Cardiac muscle cell (in vitro differentiated cells and primary cell): ENCODE measurements at regions not wholly inside any gene's neighbourhood (a gene's known extent, or its start where the extent isn't known, plus 50 kb on each side); places are given as distances from the start of the nearest gene placed in this dataset.
A peak's percentile ranks its signal among the peaks of the same experiment; 100 is the strongest.

Source experiments
- DNase-seq, 2 donors: peaks; one replicate each; pipeline versions ENCODE4 v3.0.0 to v3.0.0-alpha.2; 2010 to 2017; ENCODE audit warnings: low read depth in 1 of 2, low spot score in 1 of 2
- H3K27ac ChIP-seq: fragments of 200-600 bp; sonication (generic); 2 replicates; pipeline ENCODE4 v1.5.1; 2016
- H3K27me3 ChIP-seq: fragments of 200-600 bp; sonication (generic); 2 replicates; pipeline ENCODE4 v1.6.0; 2016; ENCODE audit warnings: control low read depth
- H3K36me3 ChIP-seq: fragments of 200-600 bp; sonication (generic); 2 replicates; pipeline ENCODE4 v1.5.1; 2016; ENCODE audit warnings: control low read depth
- H3K4me1 ChIP-seq: fragments of 200-600 bp; sonication (generic); 2 replicates; pipeline ENCODE4 v1.8.1; 2017; ENCODE audit warnings: low read depth, mild to moderate bottlenecking, mixed run types
- H3K4me3 ChIP-seq: fragments of 200-600 bp; sonication (generic); 2 replicates; pipeline ENCODE4 v1.5.1; 2016; ENCODE audit warnings: mild to moderate bottlenecking
- H3K9me3 ChIP-seq: fragments of 200-600 bp; sonication (generic); 2 replicates; pipeline ENCODE4 v1.5.1; 2017; ENCODE audit warnings: low read depth, mild to moderate bottlenecking, control low read depth
- TF ChIP-seq, protein P1 (sequence below): IDR thresholded peaks from 2 replicates; pipeline ENCODE4 v1.5.1; 2012; ENCODE audit warnings: low read depth, mild to moderate bottlenecking, low read length

DNA sequence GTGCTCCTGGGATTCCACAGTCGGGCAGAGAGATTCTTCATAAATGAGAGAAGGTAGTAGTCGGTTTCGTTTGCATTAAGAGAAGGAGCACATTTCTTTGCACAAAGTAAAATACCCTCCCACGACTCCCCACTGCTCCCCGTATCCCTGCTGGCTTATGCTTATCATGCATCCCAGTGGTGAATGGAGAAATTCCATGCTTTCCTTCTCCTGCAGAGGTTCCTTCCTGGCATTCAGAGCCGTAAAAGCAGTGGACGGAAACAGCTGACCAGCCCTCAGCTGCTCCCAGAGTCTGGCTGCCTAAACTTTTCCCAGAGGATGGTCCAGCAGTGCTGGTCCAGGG lies 93.1 kb downstream of the C9orf152 start:
- Histone ChIP-seq H3K9me3 (no peaks in the 10 kb centered on the region), H3K36me3 (no peaks in the 10 kb centered on the region), H3K4me1 (peaks cover 15% of the 10 kb centered on the region), H3K4me3 (no peak overlapping the region), H3K27me3 (no peaks in the 10 kb centered on the region), H3K27ac (peak overlapping the region; percentile 2)
- DNase-seq = peak in 1 of 2 donors; percentile 89
- TF ChIP-seq, protein P1, sequence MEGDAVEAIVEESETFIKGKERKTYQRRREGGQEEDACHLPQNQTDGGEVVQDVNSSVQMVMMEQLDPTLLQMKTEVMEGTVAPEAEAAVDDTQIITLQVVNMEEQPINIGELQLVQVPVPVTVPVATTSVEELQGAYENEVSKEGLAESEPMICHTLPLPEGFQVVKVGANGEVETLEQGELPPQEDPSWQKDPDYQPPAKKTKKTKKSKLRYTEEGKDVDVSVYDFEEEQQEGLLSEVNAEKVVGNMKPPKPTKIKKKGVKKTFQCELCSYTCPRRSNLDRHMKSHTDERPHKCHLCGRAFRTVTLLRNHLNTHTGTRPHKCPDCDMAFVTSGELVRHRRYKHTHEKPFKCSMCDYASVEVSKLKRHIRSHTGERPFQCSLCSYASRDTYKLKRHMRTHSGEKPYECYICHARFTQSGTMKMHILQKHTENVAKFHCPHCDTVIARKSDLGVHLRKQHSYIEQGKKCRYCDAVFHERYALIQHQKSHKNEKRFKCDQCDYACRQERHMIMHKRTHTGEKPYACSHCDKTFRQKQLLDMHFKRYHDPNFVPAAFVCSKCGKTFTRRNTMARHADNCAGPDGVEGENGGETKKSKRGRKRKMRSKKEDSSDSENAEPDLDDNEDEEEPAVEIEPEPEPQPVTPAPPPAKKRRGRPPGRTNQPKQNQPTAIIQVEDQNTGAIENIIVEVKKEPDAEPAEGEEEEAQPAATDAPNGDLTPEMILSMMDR = peak; percentile 15

DNA sequence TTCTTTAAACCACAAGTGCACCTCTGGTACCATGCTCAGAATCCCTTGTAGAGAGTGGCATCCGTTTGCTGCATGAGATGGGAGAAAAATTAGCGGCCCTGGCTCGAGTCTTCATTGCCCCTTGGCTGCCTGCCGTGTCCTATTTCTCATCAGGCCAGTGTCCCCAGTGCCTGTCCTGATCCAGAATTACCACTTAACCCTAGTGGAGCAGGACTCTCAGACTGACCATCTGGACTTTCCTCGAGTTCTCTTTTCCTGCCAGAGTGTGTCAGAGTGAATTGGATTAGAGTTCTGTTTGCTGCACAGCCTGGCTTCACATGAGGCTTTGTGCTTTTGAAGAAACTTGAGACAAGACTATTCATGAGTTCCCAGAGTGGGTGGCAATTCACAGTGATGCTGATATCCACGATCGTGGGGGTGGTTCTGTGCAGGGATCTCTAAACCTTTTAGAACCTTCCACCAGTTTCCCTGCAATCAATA lies 92.6 kb downstream of the C9orf152 start:
- peaks cover 15% of the 10 kb centered on the region for H3K4me1 ChIP-seq
- TF ChIP-seq, protein P1 = no peak
- DNase-seq = peak in 1 of 2 donors; percentile 61
- no peaks in the 10 kb centered on the region for H3K9me3 ChIP-seq
- no peaks in the 10 kb centered on the region for H3K36me3 ChIP-seq
- H3K4me3 ChIP-seq = no peak overlapping the region
- H3K27ac ChIP-seq = peak overlapping the region; percentile 2
- H3K27me3 ChIP-seq = no peaks in the 10 kb centered on the region

GRCh38 chr9:110115826-110116542 lies 92.0 kb downstream of the C9orf152 start:
- peak overlapping the region; percentile 31 for H3K27ac ChIP-seq

DNA sequence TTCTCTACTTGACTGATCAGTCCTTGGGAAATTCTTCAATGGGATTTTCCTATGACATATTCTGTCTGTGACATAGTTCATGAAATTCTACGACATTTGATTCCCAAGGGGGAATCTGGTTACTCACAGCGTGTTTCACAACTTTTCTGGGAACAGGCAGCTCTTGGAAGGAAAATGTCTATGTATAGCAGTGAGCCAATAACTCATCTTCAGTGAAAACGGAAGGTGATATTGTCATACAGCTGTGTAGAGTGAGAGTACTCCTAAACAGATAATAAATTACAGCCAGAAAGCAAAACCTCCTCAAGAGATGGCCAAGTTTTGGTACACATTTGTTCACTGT lies 91.4 kb downstream of the C9orf152 start:
- Histone ChIP-seq H3K36me3 (no peaks in the 10 kb centered on the region), H3K27ac (peak overlapping the region; percentile 31), H3K4me3 (no peak overlapping the region), H3K27me3 (no peaks in the 10 kb centered on the region), H3K9me3 (no peaks in the 10 kb centered on the region), H3K4me1 (peaks cover 15% of the 10 kb centered on the region)
- DNase-seq = peak in 1 of 2 donors; percentile 91
- TF ChIP-seq, protein P1 = no peak

More at GRCh38 chr9:110115826-110116542, 92.0 kb downstream of the C9orf152 start:
- peak in 1 of 2 donors; percentile 90 for DNase-seq
- Histone ChIP-seq H3K9me3 (no peaks in the 10 kb centered on the region), H3K4me1 (peaks cover 15% of the 10 kb centered on the region), H3K27me3 (no peaks in the 10 kb centered on the region), H3K36me3 (no peaks in the 10 kb centered on the region), H3K4me3 (no peak overlapping the region)
- TF ChIP-seq, protein P1 = no peak

GRCh38 chr9:110121170-110121569 lies 86.8 kb downstream of the C9orf152 start:
- no peak for DNase-seq
- TF ChIP-seq, protein P1 = no peak
- Histone ChIP-seq H3K27ac (peak overlapping the region; percentile 96), H3K36me3 (no peaks in the 10 kb centered on the region), H3K9me3 (no peaks in the 10 kb centered on the region), H3K4me3 (no peak overlapping the region), H3K27me3 (no peaks in the 10 kb centered on the region), H3K4me1 (peaks cover 40% of the 10 kb centered on the region)
